LNCaP clone FGC (cell line): ENCODE measurements at regions not wholly inside any gene's neighbourhood (a gene's known extent, or its start where the extent isn't known, plus 50 kb on each side); places are given as distances from the start of the nearest gene placed in this dataset.
A peak's percentile ranks its signal among the peaks of the same experiment; 100 is the strongest.

Experiments
- DNase-seq: peaks from one replicate; pipeline ENCODE4 v3.0.0-alpha.2; 2011; ENCODE audit warnings: low read depth
- H3K4me3 ChIP-seq: 2 replicates; pipeline ENCODE4 v1.5.1; 2011; ENCODE audit warnings: mild to moderate bottlenecking, low read depth, low read length, control low read depth
- TF ChIP-seq, protein P1 (sequence below): IDR thresholded peaks from 2 replicates; pipeline ENCODE4 v1.5.1; 2012; ENCODE audit warnings: mild to moderate bottlenecking; ENCODE audit not compliant: control insufficient read depth, insufficient read depth; ENCODE audit errors: extremely low read depth

GRCh38 chr13:34035178-34035577 is 217.2 kb downstream of the RFC3 start:
- no peak for DNase-seq
- TF ChIP-seq, protein P1, sequence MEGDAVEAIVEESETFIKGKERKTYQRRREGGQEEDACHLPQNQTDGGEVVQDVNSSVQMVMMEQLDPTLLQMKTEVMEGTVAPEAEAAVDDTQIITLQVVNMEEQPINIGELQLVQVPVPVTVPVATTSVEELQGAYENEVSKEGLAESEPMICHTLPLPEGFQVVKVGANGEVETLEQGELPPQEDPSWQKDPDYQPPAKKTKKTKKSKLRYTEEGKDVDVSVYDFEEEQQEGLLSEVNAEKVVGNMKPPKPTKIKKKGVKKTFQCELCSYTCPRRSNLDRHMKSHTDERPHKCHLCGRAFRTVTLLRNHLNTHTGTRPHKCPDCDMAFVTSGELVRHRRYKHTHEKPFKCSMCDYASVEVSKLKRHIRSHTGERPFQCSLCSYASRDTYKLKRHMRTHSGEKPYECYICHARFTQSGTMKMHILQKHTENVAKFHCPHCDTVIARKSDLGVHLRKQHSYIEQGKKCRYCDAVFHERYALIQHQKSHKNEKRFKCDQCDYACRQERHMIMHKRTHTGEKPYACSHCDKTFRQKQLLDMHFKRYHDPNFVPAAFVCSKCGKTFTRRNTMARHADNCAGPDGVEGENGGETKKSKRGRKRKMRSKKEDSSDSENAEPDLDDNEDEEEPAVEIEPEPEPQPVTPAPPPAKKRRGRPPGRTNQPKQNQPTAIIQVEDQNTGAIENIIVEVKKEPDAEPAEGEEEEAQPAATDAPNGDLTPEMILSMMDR: no peak

GRCh38 chr13:34035676-34036325 is 217.9 kb downstream of the RFC3 start:
- DNase-seq: peak; percentile 45
- TF ChIP-seq, protein P1: no peak
- H3K4me3 ChIP-seq: no peak overlapping the region

More at GRCh38 chr13:34035178-34035577, 217.2 kb downstream of the RFC3 start:
- no peak overlapping the region for H3K4me3 ChIP-seq

DNA sequence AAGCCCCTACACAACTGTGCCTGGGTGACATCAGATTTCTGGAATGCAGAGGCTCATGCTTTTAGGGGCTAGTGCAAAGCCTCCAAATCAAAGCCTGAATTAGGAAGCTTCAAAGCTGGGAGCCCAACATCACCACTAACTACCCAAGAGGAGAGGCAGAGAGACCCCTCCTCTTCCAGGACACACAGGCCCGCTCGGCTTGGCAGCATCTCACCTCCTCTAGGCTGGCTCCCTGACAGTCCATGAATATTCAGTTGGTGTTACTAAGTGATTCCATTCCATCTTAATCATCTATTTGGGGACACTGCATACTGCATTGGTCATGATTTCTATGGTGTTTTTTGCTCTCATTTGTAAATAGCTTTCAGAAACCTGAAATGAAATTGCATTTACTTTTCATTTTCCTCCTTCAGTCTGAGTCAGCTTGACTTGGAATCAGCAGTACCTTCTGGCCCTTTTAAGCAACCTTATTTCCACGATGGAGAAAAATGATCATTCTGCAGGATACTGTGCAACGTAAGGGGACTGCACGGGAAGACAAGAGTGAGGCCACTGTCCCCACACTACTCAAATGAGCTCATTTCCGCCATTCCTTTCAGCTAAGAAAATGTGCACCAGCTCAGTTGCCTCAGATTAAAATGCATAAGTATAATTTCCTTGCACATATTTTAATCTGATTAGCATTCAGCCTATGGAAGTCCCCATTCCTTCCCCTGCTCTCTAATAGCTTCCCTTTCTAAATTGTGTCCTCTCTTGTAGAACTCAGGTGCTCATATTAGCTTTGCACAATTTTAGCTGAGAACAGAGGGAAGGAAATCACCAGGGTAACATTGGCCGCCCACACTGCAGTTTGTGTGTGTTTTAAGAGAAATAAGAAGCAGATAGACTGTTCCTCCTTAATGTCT is 219.9 kb downstream of the RFC3 start:
- TF ChIP-seq, protein P1: no peak
- DNase-seq: no peak
- no peak overlapping the region for H3K4me3 ChIP-seq

- TF ChIP-seq, protein P1: no peak
- no peak for DNase-seq
- no peak overlapping the region for H3K4me3 ChIP-seq
These were observed 220.7 kb downstream of the RFC3 start for GRCh38 chr13:34038541-34039068.

GRCh38 chr13:34039678-34040077 is 221.7 kb downstream of the RFC3 start:
- H3K4me3 ChIP-seq: no peak overlapping the region
- DNase-seq: no peak
- TF ChIP-seq, protein P1: no peak

- DNase-seq: no peak
- H3K4me3 ChIP-seq: no peak overlapping the region
- TF ChIP-seq, protein P1: no peak
These were observed 222.9 kb downstream of the RFC3 start for GRCh38 chr13:34040863-34041262.
